GM23248 (cell line): ENCODE measurements at regions not wholly inside any gene's neighbourhood (a gene's known extent, or its start where the extent isn't known, plus 50 kb on each side); places are given as distances from the start of the nearest gene placed in this dataset.

Source experiments
- DNase-seq: peaks from one replicate; pipeline ENCODE4 v3.0.0-alpha.2; 2015
- H2AFZ ChIP-seq: fragments of 200-600 bp; sonication (generic); 2 replicates; pipeline ENCODE4 v1.6.1; 2016; ENCODE audit warnings: antibody characterized with exemption
- H3F3A ChIP-seq: fragments of 200-600 bp; sonication (generic); 2 replicates; pipeline ENCODE4 v1.6.1; 2016; ENCODE audit warnings: mild to moderate bottlenecking, antibody characterized with exemption, mixed run types; ENCODE audit not compliant: insufficient read depth
- H3K27ac ChIP-seq: fragments of 200-600 bp; sonication (generic); 2 replicates; pipeline ENCODE4 v1.5.1; 2016; ENCODE audit warnings: mild to moderate bottlenecking
- H3K27me3 ChIP-seq: fragments of 200-600 bp; sonication (generic); replicated peaks from 2 replicates; pipeline ENCODE4 v1.6.1; 2016; ENCODE audit warnings: mild to moderate bottlenecking; ENCODE audit not compliant: insufficient read depth
- H3K36me3 ChIP-seq: fragments of 200-600 bp; sonication (generic); 2 replicates; pipeline ENCODE4 v1.6.1; 2016; ENCODE audit warnings: low read depth, mild to moderate bottlenecking
- H3K4me1 ChIP-seq: fragments of 200-600 bp; sonication (generic); 2 replicates; pipeline ENCODE4 v1.6.1; 2016; ENCODE audit warnings: mild to moderate bottlenecking; ENCODE audit not compliant: insufficient read depth
- H3K4me2 ChIP-seq: fragments of 200-600 bp; sonication (generic); one replicate; pipeline ENCODE4 v1.6.1; 2016; ENCODE audit warnings: mild to moderate bottlenecking; ENCODE audit not compliant: unreplicated experiment
- H3K4me3 ChIP-seq: fragments of 200-600 bp; sonication (generic); 2 replicates; pipeline ENCODE4 v1.5.1; 2016; ENCODE audit warnings: mild to moderate bottlenecking
- H3K79me2 ChIP-seq: fragments of 200-600 bp; sonication (generic); 2 replicates; pipeline ENCODE4 v1.6.1; 2016; ENCODE audit warnings: mild to moderate bottlenecking; ENCODE audit not compliant: insufficient read depth
- H3K9ac ChIP-seq: fragments of 200-600 bp; sonication (generic); 2 replicates; pipeline ENCODE4 v1.6.1; 2016; ENCODE audit warnings: mild to moderate bottlenecking
- H3K9me2 ChIP-seq: fragments of 200-600 bp; sonication (generic); 2 replicates; pipeline ENCODE4 v1.6.1; 2016; ENCODE audit warnings: mixed run types, mild to moderate bottlenecking, moderate library complexity; ENCODE audit not compliant: insufficient read depth
- H3K9me3 ChIP-seq: fragments of 200-600 bp; sonication (generic); one replicate; pipeline ENCODE4 v1.6.1; 2017; ENCODE audit warnings: low read depth
- H4K20me1 ChIP-seq: fragments of 200-600 bp; sonication (generic); 2 replicates; pipeline ENCODE4 v1.6.0; 2016; ENCODE audit not compliant: insufficient read depth
- EZH2 ChIP-seq: fragments of 200-600 bp; sonication (generic); IDR thresholded peaks from 2 replicates; pipeline ENCODE4 v1.6.1; 2018; ENCODE audit warnings: antibody characterized with exemption, mild to moderate bottlenecking; ENCODE audit not compliant: insufficient read depth, poor library complexity, severe bottlenecking
- EZH2phosphoT487 ChIP-seq: fragments of 200-600 bp; sonication (generic); IDR thresholded peaks from 2 replicates; pipeline ENCODE4 v1.6.1; 2018; ENCODE audit warnings: antibody characterized with exemption, moderate library complexity, mild to moderate bottlenecking, low read depth; ENCODE audit not compliant: insufficient read depth
- WGBS, 2 experiments: methylation state at CpG; one replicate each; pipeline ENCODE4 v1.1.6; 2015 to 2017; ENCODE audit warnings: low lambda C conversion rate in 2 of 2, low coverage in 1 of 2; ENCODE audit errors: missing lambda C conversion rate in 2 of 2; 5-methylcytosine and 5-hydroxymethylcytosine counted together
- in situ Hi-C: fragments of 300-500 bp; cut with MboI; formaldehyde crosslinking; loops from 2 replicates; pipeline ENCODE4 v1.15.0; 2020

- 59 to 76% methylated on average over 1 of the region's 1 CpG for WGBS, 2 experiments
Measured at GRCh38 chr20:58051367-58051766, 177.1 kb downstream of the ANKRD60 start.

GRCh38 chr20:58048096-58048702, 180.3 kb downstream of the ANKRD60 start:
- 23 to 31% methylated on average over 3 of the region's 3 CpGs for WGBS, 2 experiments
- H3K4me1 ChIP-seq = peaks cover 15% of the 10 kb centered on the region

More at GRCh38 chr20:58051367-58051766, 177.1 kb downstream of the ANKRD60 start:
- in situ Hi-C loops = no loop called here
- Histone ChIP-seq H4K20me1 (no peaks in the 10 kb centered on the region), H3K79me2 (no peaks in the 10 kb centered on the region), H3K27me3 (no peaks in the 10 kb centered on the region), H3F3A (peaks cover 11% of the 10 kb centered on the region), H3K9ac (no peak overlapping the region), H3K4me1 (peaks cover 17% of the 10 kb centered on the region), H3K36me3 (no peaks in the 10 kb centered on the region), H3K9me3 (no peaks in the 10 kb centered on the region), H3K9me2 (no peaks in the 10 kb centered on the region), H2AFZ (no peak overlapping the region), H3K4me2 (no peak overlapping the region), H3K4me3 (no peak overlapping the region), H3K27ac (no peak overlapping the region)
- no peak for TF ChIP-seq EZH2
- no peak for TF ChIP-seq EZH2phosphoT487
- DNase-seq = no peak

GRCh38 chr20:58046311-58046710, 182.1 kb downstream of the ANKRD60 start:
- H4K20me1 ChIP-seq = no peaks in the 10 kb centered on the region
- no peaks in the 10 kb centered on the region for H3K36me3 ChIP-seq
- H3F3A ChIP-seq = peaks cover 13% of the 10 kb centered on the region
- H3K9ac ChIP-seq = peak overlapping the region; percentile 66
- peak overlapping the region; percentile 61 for H3K4me2 ChIP-seq
- peak overlapping the region; percentile 36 for H3K4me3 ChIP-seq
- H2AFZ ChIP-seq = no peak overlapping the region
- H3K9me2 ChIP-seq = no peaks in the 10 kb centered on the region
- peaks cover 22% of the 10 kb centered on the region for H3K4me1 ChIP-seq
- H3K79me2 ChIP-seq = no peaks in the 10 kb centered on the region
- in situ Hi-C loops = no loop called here
- no peaks in the 10 kb centered on the region for H3K9me3 ChIP-seq
- WGBS, 2 experiments = 71 to 74% methylated on average over 5 of the region's 5 CpGs
- H3K27ac ChIP-seq = peak overlapping the region; percentile 88
- TF ChIP-seq EZH2phosphoT487 (no peak), EZH2 (no peak)
- no peaks in the 10 kb centered on the region for H3K27me3 ChIP-seq
- DNase-seq = no peak

More at GRCh38 chr20:58048096-58048702, 180.3 kb downstream of the ANKRD60 start:
- Histone ChIP-seq H3K27ac (no peak overlapping the region), H3K9me3 (no peaks in the 10 kb centered on the region), H2AFZ (no peak overlapping the region), H3K4me3 (no peak overlapping the region), H4K20me1 (no peaks in the 10 kb centered on the region), H3K9me2 (no peaks in the 10 kb centered on the region), H3F3A (peaks cover 13% of the 10 kb centered on the region), H3K27me3 (no peaks in the 10 kb centered on the region), H3K9ac (no peak overlapping the region), H3K79me2 (no peaks in the 10 kb centered on the region), H3K4me2 (no peak overlapping the region), H3K36me3 (no peaks in the 10 kb centered on the region)
- peak; percentile 81 for DNase-seq
- TF ChIP-seq EZH2 (no peak), EZH2phosphoT487 (no peak)
- in situ Hi-C loops = no loop called here

- no peaks in the 10 kb centered on the region for H3K9me3 ChIP-seq
- 92 to 94% methylated on average over 7 of the region's 7 CpGs for WGBS, 2 experiments
- in situ Hi-C loops = no loop called here
- H3F3A ChIP-seq = peaks cover 13% of the 10 kb centered on the region
- H3K79me2 ChIP-seq = no peaks in the 10 kb centered on the region
- H3K4me3 ChIP-seq = no peak overlapping the region
- no peaks in the 10 kb centered on the region for H3K27me3 ChIP-seq
- TF ChIP-seq EZH2phosphoT487 (no peak), EZH2 (no peak)
- no peak overlapping the region for H3K4me2 ChIP-seq
- no peak for DNase-seq
- H3K9ac ChIP-seq = no peak overlapping the region
- H2AFZ ChIP-seq = no peak overlapping the region
- H3K4me1 ChIP-seq = peaks cover 22% of the 10 kb centered on the region
- H3K9me2 ChIP-seq = no peaks in the 10 kb centered on the region
- H3K27ac ChIP-seq = no peak overlapping the region
- no peaks in the 10 kb centered on the region for H3K36me3 ChIP-seq
- no peaks in the 10 kb centered on the region for H4K20me1 ChIP-seq
Measured at GRCh38 chr20:58045579-58045978, 182.9 kb downstream of the ANKRD60 start.
